ENCODE measurements at regions not wholly inside any gene's neighbourhood (a gene's known extent, or its start where the extent isn't known, plus 50 kb on each side); places are given as distances from the start of the nearest gene placed in this dataset.

GRCh38 chr17:13735444-13735843 lies 133.7 kb upstream of the HS3ST3A1 start:
- no peak for DNase-seq (ENCODE audit: low read depth)
- no peak overlapping the region for H3K4me3 ChIP-seq (ENCODE audit: low read depth, low read length)
- TF ChIP-seq CTCF (IDR thresholded peaks at IDR 0.05; ENCODE audit: low read depth, low read length, missing control alignments): no peak

- DNase-seq (ENCODE audit: low read depth): no peak
- no peak overlapping the region for H3K4me3 ChIP-seq (ENCODE audit: low read depth, low read length)
- TF ChIP-seq CTCF (IDR thresholded peaks at IDR 0.05; ENCODE audit: low read depth, low read length, missing control alignments): no peak
These were observed 134.1 kb upstream of the HS3ST3A1 start for GRCh38 chr17:13735861-13736260.

- H3K4me3 ChIP-seq (ENCODE audit: low read depth, low read length): no peak overlapping the region
- DNase-seq (ENCODE audit: low read depth): no peak
- no peak for TF ChIP-seq CTCF (IDR thresholded peaks at IDR 0.05; ENCODE audit: low read depth, low read length, missing control alignments)
These were observed 135.2 kb upstream of the HS3ST3A1 start for GRCh38 chr17:13736916-13737315.

GRCh38 chr17:13740686-13741085 lies 139.0 kb upstream of the HS3ST3A1 start:
- H3K4me3 ChIP-seq (ENCODE audit: low read depth, low read length): no peak overlapping the region
- TF ChIP-seq CTCF (IDR thresholded peaks at IDR 0.05; ENCODE audit: low read depth, low read length, missing control alignments): no peak
- DNase-seq (ENCODE audit: low read depth): no peak

GRCh38 chr17:13741744-13742143 lies 140.0 kb upstream of the HS3ST3A1 start:
- no peak overlapping the region for H3K4me3 ChIP-seq (ENCODE audit: low read depth, low read length)
- no peak for DNase-seq (ENCODE audit: low read depth)
- no peak for TF ChIP-seq CTCF (IDR thresholded peaks at IDR 0.05; ENCODE audit: low read depth, low read length, missing control alignments)

- TF ChIP-seq CTCF (IDR thresholded peaks at IDR 0.05; ENCODE audit: low read depth, low read length, missing control alignments): no peak
These were observed 142.2 kb upstream of the HS3ST3A1 start for GRCh38 chr17:13743906-13744305.

GRCh38 chr17:13746404-13746803 lies 144.7 kb upstream of the HS3ST3A1 start:
- H3K4me3 ChIP-seq (ENCODE audit: low read depth, low read length): no peak overlapping the region
- no peak for DNase-seq (ENCODE audit: low read depth)
- TF ChIP-seq CTCF (IDR thresholded peaks at IDR 0.05; ENCODE audit: low read depth, low read length, missing control alignments): no peak

More at GRCh38 chr17:13743906-13744305, 142.2 kb upstream of the HS3ST3A1 start:
- no peak overlapping the region for H3K4me3 ChIP-seq (ENCODE audit: low read depth, low read length)
- no peak for DNase-seq (ENCODE audit: low read depth)
